DOHH2 (cell line): ENCODE measurements at regions not wholly inside any gene's neighbourhood (a gene's known extent, or its start where the extent isn't known, plus 50 kb on each side); places are given as distances from the start of the nearest gene placed in this dataset.

Source experiments
- CTCF ChIP-seq: fragments of 200-600 bp; sonication (generic); IDR thresholded peaks from one replicate; pipeline ENCODE4 v1.5.1; 2014; ENCODE audit warnings: antibody characterized with exemption, mild to moderate bottlenecking, low read depth, low read length; ENCODE audit not compliant: poor library complexity, severe bottlenecking
- EZH2phosphoT487 ChIP-seq: fragments of 200-600 bp; sonication (generic); IDR thresholded peaks from 2 replicates; pipeline ENCODE4 v1.6.1; 2017; ENCODE audit warnings: borderline replicate concordance, mild to moderate bottlenecking, antibody characterized with exemption, low read length, moderate library complexity, mixed read lengths

- TF ChIP-seq CTCF (no peak), EZH2phosphoT487 (no peak)
Observed at GRCh38 chr6:139594333-139594965, 220.0 kb upstream of the CITED2 start.
